ENCODE measurements at regions not wholly inside any gene's neighbourhood (a gene's known extent, or its start where the extent isn't known, plus 50 kb on each side); places are given as distances from the start of the nearest gene placed in this dataset.

- no peak for TF ChIP-seq SUZ12 (IDR thresholded peaks at IDR 0.05)
- TF ChIP-seq FOXM1 (IDR thresholded peaks at IDR 0.05; ENCODE audit: borderline replicate concordance) = no peak
- no peak for TF ChIP-seq FOXA1 (IDR thresholded peaks at IDR 0.05)
- no peak for TF ChIP-seq L3MBTL2 (conservative IDR thresholded peaks at IDR 0.05)
- TF ChIP-seq ARNT (IDR thresholded peaks at IDR 0.05) = no peak
- no peak for TF ChIP-seq LEF1 (IDR thresholded peaks at IDR 0.05; ENCODE audit: borderline replicate concordance)
- no peak for TF ChIP-seq FOXK2 (IDR thresholded peaks at IDR 0.05)
- TF ChIP-seq ZNF384 (IDR thresholded peaks at IDR 0.05) = no peak
- TF ChIP-seq HDGF (IDR thresholded peaks at IDR 0.05; ENCODE audit: borderline replicate concordance) = no peak
- no peak for TF ChIP-seq TARDBP (IDR thresholded peaks at IDR 0.05)
- TF ChIP-seq CTBP1 (IDR thresholded peaks at IDR 0.05; ENCODE audit: borderline replicate concordance) = no peak
- no peak for TF ChIP-seq ELF4 (IDR thresholded peaks at IDR 0.05)
- TF ChIP-seq BHLHE40 (IDR thresholded peaks at IDR 0.05; ENCODE audit: borderline replicate concordance) = no peak
- TF ChIP-seq, protein P1, sequence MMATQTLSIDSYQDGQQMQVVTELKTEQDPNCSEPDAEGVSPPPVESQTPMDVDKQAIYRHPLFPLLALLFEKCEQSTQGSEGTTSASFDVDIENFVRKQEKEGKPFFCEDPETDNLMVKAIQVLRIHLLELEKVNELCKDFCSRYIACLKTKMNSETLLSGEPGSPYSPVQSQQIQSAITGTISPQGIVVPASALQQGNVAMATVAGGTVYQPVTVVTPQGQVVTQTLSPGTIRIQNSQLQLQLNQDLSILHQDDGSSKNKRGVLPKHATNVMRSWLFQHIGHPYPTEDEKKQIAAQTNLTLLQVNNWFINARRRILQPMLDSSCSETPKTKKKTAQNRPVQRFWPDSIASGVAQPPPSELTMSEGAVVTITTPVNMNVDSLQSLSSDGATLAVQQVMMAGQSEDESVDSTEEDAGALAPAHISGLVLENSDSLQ (IDR thresholded peaks at IDR 0.05) = no peak
- TF ChIP-seq SP1 (IDR thresholded peaks at IDR 0.05) = no peak
- TF ChIP-seq NFRKB (IDR thresholded peaks at IDR 0.05) = no peak
- DNase-seq (ENCODE audit: extremely low spot score) = no peak
- ChIA-PET CTCF (interaction anchor here (0.8 to 1.9 kb wide), 4 partner anchors 12 to 175 kb away, joined by 3 to 7 read pairs (median 4); no protein-coding TSS in a partner anchor), POLR2A (interaction anchor here (1.2 kb wide), 1 partner anchor 139 kb away, joined by 3 read pairs; no protein-coding TSS in a partner anchor)
Observed at GRCh38 chr1:84759756-84760155, 69.5 kb upstream of the SSX2IP start.

DNA sequence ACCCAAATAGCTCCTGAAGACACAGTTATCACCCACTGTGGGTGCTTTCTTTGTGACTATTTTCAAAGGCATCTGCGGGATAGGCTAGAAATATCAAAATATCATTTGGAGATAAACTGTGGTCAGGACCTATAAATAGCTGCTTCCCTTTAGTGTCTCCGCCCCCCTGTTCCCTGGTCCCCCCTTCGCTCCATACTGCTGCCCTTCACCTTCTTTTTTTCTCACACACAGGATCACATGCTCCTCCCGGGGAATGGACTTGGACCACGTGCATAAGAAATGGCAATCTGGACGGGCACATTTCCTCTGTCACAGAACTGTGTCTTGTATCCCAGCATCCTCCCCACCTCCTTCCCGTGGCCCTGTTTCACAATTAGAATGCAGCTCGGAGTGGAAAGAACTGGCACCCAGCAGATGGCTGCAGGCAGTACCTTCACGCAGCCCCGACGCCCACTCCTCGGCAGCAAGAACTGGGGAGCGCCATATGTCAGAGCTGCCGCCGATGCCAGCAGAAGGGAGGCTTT, 68.8 kb upstream of the SSX2IP start:
- POLR2A ChIA-PET = interaction anchor here (1.2 kb wide), 1 partner anchor 139 kb away, joined by 3 read pairs; no protein-coding TSS in a partner anchor
- CTCF ChIA-PET = interaction anchor here (0.8 to 1.9 kb wide), 4 partner anchors 11 to 325 kb away, joined by 3 to 7 read pairs (median 4); no protein-coding TSS in a partner anchor
- TF ChIP-seq SP1 (IDR thresholded peaks at IDR 0.05) = no peak
- no peak for TF ChIP-seq ARNT (IDR thresholded peaks at IDR 0.05)
- TF ChIP-seq TARDBP (IDR thresholded peaks at IDR 0.05) = no peak
- TF ChIP-seq HDGF (IDR thresholded peaks at IDR 0.05; ENCODE audit: borderline replicate concordance) = no peak
- no peak for TF ChIP-seq FOXA1 (IDR thresholded peaks at IDR 0.05)
- no peak for DNase-seq (ENCODE audit: extremely low spot score)

DNA sequence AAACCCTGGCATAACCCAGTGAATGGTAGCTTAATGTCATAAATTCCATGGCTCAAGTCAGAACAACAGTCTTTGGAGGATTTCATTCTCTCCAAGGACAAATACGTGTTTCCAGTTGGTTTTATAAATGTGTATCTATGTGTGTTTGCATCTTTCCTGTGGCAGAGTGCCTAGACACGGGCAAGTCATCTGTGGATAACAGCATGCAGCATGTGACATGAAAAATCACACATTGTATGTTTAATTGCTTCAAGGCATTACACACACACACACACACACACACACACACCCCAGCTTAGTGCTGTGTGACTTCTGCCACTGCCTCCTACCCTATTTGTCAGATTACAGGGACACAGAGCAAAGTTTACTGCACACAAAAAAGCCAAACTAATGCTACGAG, 68.2 kb upstream of the SSX2IP start:
- POLR2A ChIA-PET = no interaction called here
- CTCF ChIA-PET = interaction anchor here (1.0 to 1.9 kb wide), 4 partner anchors 10 to 325 kb away, joined by 3 to 7 read pairs (median 4); no protein-coding TSS in a partner anchor

GRCh38 chr1:84757301-84757700, 67.0 kb upstream of the SSX2IP start:
- peak; percentile 45 for DNase-seq (ENCODE audit: extremely low spot score)
- ChIA-PET CTCF (interaction anchor here (0.6 to 1.8 kb wide), 6 partner anchors 14 to 323 kb away, joined by 3 to 10 read pairs (median 4); no protein-coding TSS in a partner anchor), POLR2A (no interaction called here)
- TF ChIP-seq ELF4 (IDR thresholded peaks at IDR 0.05) = no peak
- TF ChIP-seq SP1 (IDR thresholded peaks at IDR 0.05) = no peak
- TF ChIP-seq, protein P1 (IDR thresholded peaks at IDR 0.05) = no peak
- no peak for TF ChIP-seq BHLHE40 (IDR thresholded peaks at IDR 0.05; ENCODE audit: borderline replicate concordance)
- no peak for TF ChIP-seq CTBP1 (IDR thresholded peaks at IDR 0.05; ENCODE audit: borderline replicate concordance)
- no peak for TF ChIP-seq FOXM1 (IDR thresholded peaks at IDR 0.05; ENCODE audit: borderline replicate concordance)
- TF ChIP-seq L3MBTL2 (conservative IDR thresholded peaks at IDR 0.05) = no peak
- no peak for TF ChIP-seq NFRKB (IDR thresholded peaks at IDR 0.05)
- TF ChIP-seq ZNF384 (IDR thresholded peaks at IDR 0.05) = no peak
- no peak for TF ChIP-seq LEF1 (IDR thresholded peaks at IDR 0.05; ENCODE audit: borderline replicate concordance)
- no peak for TF ChIP-seq TARDBP (IDR thresholded peaks at IDR 0.05)
- no peak for TF ChIP-seq HDGF (IDR thresholded peaks at IDR 0.05; ENCODE audit: borderline replicate concordance)
- no peak for TF ChIP-seq SUZ12 (IDR thresholded peaks at IDR 0.05)
- no peak for TF ChIP-seq ARNT (IDR thresholded peaks at IDR 0.05)
- no peak for TF ChIP-seq FOXK2 (IDR thresholded peaks at IDR 0.05)
- TF ChIP-seq FOXA1 (IDR thresholded peaks at IDR 0.05) = no peak

More for the DNA sequence above, 68.2 kb upstream of the SSX2IP start:
- DNase-seq (ENCODE audit: extremely low spot score) = no peak
- TF ChIP-seq BHLHE40 (IDR thresholded peaks at IDR 0.05; ENCODE audit: borderline replicate concordance) = no peak
- no peak for TF ChIP-seq NFRKB (IDR thresholded peaks at IDR 0.05)
- TF ChIP-seq FOXK2 (IDR thresholded peaks at IDR 0.05) = no peak
- no peak for TF ChIP-seq CTBP1 (IDR thresholded peaks at IDR 0.05; ENCODE audit: borderline replicate concordance)
- TF ChIP-seq ARNT (IDR thresholded peaks at IDR 0.05) = no peak
- no peak for TF ChIP-seq LEF1 (IDR thresholded peaks at IDR 0.05; ENCODE audit: borderline replicate concordance)

DNA sequence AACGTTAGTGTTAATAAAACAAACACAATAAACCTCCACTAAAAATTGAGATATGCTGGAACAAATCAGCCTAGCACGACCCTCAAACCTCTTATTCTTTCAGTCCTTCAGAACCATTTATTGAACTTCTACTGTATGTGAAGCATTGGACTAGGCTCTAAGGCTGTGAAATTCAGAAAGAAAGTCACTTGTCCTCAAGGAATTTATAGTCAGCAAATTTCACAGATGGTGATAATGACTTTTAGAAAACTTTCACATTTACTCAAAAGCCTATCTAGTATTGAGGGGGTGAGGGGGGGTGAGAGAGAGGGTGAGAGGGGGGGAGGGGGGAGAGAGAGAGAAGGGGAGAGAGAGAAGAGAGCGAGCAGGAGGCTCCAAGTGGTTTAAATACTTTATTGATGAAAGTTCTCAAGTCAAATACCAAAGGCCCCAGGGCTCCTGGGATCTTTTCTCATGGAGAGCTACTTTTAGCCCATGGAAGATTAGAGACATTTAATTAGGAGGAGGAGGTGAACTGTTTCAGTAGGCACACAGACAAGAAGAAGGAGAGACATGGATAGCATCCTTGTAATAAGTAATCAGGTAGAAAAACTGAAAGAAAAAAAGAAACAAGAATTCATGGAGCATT, 66.3 kb upstream of the SSX2IP start:
- no peak for DNase-seq (ENCODE audit: extremely low spot score)
- POLR2A ChIA-PET = no interaction called here
- TF ChIP-seq HDGF (IDR thresholded peaks at IDR 0.05; ENCODE audit: borderline replicate concordance) (no peak), SP1 (IDR thresholded peaks at IDR 0.05) (no peak)
- CTCF ChIA-PET = interaction anchor here (0.6 to 1.5 kb wide), 2 partner anchors 15 to 83 kb away, joined by 3 to 10 read pairs; no protein-coding TSS in a partner anchor

GRCh38 chr1:84756001-84756400, 65.7 kb upstream of the SSX2IP start:
- TF ChIP-seq NFRKB (IDR thresholded peaks at IDR 0.05) = no peak
- DNase-seq (ENCODE audit: extremely low spot score) = no peak
- CTCF ChIA-PET = no interaction called here
- POLR2A ChIA-PET = no interaction called here

DNA sequence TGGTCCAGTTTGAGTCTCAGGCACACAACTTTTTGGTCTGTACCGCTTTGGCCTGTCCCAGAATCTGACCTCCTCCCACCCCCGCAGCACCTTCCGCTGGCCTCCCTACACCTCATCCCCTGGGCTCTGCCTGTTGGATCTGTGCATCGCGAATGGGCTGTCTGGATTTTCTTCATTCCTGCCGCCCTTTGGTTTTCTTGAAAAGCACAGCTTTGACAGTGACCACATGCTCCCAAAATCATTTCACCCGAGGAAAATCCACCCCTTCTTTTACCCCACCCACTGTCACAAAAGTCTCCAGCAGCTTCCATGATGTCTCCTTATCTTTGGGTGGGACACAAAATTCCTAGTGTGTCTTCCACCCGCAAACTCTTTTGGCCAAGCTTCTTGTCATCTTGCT, 65.0 kb upstream of the SSX2IP start:
- no peak for DNase-seq (ENCODE audit: extremely low spot score)
- ChIA-PET CTCF (no interaction called here), POLR2A (no interaction called here)
- no peak for TF ChIP-seq ZNF384 (IDR thresholded peaks at IDR 0.05)
- no peak for TF ChIP-seq ARNT (IDR thresholded peaks at IDR 0.05)
- TF ChIP-seq, protein P1 (IDR thresholded peaks at IDR 0.05) = no peak
- TF ChIP-seq FOXK2 (IDR thresholded peaks at IDR 0.05) = no peak
- no peak for TF ChIP-seq TARDBP (IDR thresholded peaks at IDR 0.05)
- no peak for TF ChIP-seq LEF1 (IDR thresholded peaks at IDR 0.05; ENCODE audit: borderline replicate concordance)
- no peak for TF ChIP-seq FOXM1 (IDR thresholded peaks at IDR 0.05; ENCODE audit: borderline replicate concordance)
- TF ChIP-seq HDGF (IDR thresholded peaks at IDR 0.05; ENCODE audit: borderline replicate concordance) = no peak
- no peak for TF ChIP-seq L3MBTL2 (conservative IDR thresholded peaks at IDR 0.05)
- no peak for TF ChIP-seq FOXA1 (IDR thresholded peaks at IDR 0.05)

Data from HEK293T (cell line).